Medulla oblongata (tissue), 1 donor: ENCODE measurements at regions not wholly inside any gene's neighbourhood (a gene's known extent, or its start where the extent isn't known, plus 50 kb on each side); places are given as distances from the start of the nearest gene placed in this dataset.

Experiments used
- DNase-seq: peaks from one replicate; pipeline ENCODE4 v3.0.0-alpha.2; 2015; ENCODE audit errors: extremely low spot score

DNA sequence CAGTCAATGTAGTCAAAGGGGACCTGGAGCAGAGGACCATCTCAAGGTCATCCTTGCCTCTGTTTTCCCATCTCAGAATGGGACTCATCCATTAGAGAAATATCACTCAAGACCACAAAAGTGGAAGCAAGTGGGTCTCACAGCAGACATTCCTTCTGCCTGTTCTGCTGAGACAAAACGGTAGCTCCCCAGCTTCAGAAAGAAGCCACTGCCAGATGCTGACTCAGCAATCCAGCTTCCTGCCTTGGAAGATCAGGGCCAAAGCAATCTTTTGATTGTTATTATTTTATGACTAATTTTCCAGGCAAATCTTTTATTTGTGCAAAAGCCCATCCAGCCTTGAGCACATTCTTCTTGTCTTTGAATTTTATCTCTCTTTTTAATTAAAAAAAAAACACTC, 86.8 kb downstream of the CCT6B start:
- DNase-seq, result no peak

DNA sequence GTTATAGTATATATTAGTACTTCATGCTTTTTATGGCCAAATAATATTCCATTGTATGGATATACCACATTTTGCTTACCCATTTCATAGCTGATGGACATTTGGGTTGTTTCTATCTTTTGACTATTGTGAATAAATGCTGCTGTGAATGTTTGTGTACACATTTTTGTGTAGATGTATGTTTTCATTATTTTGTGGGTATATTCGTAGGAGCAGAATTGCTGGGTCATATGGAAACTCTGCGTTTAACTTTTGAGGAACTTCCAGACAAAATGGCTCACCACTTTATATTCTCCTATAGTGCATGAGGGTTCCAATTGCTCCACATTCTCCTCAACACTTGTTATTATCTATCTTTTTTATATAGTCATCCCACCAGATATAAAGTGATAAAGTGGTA, 88.6 kb downstream of the CCT6B start:
- no peak for DNase-seq

DNA sequence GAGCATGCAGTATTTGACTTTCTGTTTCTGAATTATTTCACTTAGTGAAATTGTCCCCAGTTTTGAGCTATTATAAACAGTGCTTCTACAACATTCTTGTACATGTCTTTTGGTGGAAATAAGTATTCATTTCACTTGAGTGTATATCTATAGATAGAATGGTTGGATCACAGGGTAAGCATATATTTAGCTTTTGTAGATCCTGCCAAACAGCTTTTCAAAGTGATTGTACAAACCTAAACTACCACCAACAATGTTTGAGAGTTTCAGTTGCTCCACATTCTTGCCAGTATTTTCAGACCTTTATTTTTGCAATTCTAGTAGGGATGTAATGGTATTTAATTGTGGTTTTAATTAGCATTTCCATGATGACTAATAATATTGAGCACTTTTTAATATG, 91.6 kb downstream of the CCT6B start:
- no peak for DNase-seq

DNA sequence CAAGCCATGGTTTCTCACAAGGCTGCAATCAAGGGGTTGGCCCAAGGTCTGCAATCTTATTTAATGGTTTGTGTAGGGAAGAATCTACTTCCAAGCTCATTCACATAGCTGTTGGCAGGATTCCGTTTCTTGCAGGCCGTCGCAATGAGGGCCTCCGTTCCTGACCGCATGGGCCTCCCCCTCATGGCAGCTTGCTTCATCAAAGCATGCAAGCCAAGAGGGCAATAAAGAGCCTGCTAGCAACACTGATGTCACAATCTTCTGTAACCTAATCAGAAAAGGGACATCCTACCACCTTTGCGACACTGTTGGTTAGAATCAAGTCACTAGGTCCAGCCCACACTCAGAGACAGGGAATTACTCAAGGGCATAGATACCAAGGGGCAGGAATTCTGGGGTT, 95.5 kb downstream of the CCT6B start:
- DNase-seq, result no peak

DNA sequence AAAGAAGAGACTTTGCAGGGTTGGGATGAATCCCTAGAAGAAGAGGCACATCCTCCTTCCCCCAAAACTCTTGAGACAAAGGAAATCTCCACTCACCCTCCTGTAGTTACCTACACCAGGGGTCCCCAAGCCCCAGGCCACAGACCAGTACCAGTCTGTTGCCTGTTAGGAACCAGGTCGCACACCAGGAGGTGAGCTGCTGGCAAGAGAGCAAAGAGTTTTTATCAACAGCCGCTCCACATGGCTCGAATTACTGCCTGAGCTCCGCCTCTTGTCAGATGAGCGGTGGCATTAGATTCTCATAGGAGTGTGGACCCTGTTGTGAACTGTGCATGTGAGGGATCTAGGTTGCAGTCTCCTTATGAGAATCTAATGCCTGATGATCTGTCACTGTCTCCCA, 98.9 kb downstream of the CCT6B start:
- no peak for DNase-seq

DNA sequence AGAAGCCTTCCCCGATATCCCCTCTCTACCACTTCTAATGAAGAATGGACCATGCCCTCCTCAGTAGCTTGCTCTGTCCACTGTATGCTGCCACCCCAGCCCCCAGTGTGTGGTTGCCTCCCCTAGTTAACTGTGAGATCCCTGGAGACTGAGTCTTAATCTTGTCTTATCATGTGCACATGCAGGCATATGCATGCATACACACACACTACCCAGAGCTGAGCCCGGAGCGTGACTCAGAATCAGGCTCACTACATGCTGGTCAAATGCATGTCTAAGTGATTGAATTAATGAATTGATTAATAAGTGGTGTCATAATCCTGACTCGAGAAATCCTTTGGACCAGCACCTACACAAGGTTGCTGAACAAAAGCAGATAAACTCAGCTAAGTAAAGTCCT, 99.4 kb downstream of the CCT6B start:
- no peak for DNase-seq

DNA sequence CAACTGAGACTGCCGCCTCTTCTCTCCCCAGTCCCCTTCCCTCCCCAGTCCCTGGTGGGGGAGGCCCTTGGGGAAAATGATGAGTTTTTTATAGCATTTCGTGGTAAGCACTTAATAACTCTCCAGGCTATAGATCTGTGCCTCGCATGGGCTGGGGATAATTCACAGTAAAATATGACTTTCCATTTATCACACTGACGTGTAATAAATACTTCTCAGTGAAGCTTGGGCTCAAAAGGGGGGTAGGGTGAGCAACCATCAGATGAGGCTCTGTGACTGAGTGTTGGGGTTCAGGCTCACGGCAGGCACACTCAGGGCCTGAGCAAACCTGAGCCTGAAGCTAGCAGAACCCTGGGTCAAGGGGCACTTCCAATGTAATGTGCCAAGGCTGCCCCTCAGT, 101.6 kb downstream of the CCT6B start:
- DNase-seq, result no peak

DNA sequence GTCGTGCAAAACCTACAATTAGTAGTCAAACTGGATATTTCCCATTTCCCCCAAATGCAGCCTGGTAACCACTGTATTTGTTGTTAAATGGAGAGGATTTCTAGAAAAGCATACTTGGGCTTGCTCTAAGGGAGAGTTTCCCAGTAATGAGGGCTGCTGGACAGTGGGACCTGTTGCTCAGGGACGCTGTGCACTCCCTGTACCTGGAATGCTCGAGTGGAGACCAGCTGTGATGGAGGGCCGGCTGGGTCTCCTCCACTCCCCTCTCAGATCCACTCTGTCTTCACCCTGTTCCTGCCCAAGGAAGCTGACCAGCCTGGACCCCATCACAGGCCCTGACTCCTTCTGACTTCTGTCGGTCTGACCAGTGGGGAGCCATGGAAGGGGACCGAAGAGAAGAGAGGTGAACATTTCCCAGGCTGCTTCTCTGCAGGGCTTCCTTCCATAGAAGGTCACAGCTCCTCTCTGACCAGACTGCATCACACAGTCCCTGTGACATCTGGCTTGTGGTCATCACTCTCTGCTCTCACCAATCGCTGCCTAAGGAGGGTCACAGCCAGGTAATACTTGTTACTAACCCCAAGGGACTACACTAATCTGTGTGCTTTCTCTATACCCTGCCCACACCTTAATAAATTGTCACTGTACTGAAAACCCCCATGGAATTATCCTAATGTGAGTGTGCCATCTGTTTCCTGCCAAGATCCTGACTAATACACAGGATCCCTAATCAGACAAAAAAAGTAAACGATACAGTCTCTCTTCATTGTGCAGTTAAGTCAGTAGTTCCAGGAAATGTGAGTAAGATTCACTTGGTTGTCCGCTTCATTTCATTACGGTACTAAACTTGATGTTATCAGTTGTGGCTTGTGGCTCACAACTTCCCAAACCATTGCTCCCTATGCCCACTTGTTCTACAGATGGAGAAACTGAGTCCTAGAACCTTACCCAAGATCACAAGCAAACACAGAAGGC, 102.4 kb downstream of the CCT6B start:
- no peak for DNase-seq

DNA sequence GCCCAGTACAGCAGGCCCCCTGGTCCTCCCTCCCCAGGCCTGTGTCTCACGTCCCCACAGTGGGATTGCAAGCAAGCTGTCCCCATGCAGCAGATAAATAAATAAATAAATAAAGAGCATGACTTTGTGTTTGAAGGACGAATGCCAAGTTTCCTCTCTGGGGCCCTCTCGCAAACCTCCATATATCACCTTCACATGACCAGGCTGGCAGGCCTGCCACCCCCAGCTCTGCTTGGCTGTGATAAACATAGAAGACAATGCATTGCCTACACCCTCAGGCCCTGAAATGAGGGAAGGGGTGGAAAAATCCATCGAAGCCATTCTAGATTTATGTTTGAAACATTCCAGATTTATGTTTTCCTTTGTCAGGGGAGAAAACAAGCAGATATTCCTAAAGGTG, 107.3 kb downstream of the CCT6B start:
- no peak for DNase-seq

DNA sequence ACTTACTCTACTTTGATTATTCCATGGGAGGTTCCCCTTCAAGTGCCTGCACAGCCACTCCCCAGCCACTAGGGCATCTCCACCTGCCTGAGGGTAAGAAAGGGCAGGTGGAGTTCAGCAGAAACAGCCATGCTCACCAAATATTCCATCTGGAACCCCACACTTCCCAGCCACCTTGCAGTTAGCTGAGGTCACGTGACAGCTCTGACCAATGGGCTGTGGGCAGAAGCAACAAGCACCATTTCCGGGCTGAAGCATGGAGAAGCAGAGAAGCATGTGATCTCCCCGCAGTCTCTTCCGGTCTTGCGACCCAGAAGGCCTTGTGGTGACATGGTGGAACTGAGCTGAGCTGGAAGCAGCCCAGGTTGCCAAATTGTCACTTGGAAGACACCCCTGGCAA, 108.6 kb downstream of the CCT6B start:
- no peak for DNase-seq

DNA sequence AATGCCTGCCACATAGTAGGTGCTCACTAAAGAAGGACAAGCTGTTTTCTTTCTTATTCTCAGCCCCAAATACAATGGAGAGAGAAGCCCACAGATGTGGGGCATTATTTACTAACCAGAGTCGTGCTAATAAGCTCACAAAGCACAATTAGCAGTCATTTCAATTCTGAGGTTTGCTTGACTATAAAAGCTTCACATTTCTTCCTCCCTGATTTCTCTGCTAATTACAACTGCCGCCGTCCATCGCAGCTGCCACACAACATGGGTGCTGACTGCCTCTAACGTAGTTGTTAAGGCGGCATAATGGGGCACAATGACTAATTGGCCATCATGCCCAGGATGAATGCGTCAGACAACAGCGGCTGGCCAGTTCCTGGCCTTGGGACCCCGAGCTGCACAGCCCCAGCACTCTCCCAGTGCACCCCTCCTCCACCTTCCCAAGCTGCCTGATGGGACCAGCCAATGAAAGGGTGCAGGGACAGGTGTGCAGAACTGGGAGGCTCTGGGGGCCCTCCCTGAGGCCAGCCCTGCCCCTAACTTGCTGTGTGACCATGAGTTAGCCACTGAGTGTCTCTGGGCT, 109.2 kb downstream of the CCT6B start:
- DNase-seq, result no peak

DNA sequence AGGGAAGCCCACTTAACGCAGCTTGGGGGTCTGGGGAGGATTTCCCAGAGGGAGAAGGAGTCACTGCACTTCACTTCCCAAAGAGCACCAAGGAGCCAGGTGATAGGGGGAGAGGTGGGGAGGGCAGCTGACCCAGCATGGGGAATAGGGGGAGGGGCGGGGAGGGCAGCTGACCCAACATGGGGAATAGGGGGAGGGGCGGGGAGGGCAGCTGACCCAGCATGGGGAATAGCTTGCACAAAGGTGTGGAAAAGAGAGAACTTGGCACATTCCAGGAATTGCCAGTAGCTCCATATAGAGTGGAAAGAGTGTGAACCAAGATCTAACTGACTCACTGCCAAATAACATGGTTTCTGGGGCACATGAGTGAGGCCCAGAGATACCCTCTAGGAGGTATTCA, 110.3 kb downstream of the CCT6B start:
- DNase-seq, result no peak

DNA sequence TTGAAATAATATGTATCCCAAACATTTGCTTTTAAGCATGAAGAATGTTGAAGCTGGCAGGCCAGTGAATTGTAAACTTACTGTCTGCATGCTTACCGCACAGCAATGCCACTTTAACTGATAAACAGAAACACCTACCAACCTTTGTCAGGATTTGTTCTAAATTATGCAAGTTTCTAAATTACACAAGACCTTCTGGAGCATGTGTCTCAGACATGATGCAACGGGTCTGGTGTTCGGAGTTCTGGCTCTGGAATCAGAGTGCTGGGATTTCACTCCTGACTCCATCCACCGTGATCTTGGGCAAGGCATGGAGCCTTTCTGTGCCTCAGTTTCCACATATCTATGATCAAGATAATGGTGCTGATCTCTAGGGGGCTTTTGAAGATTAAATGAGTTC, 111.2 kb downstream of the CCT6B start:
- DNase-seq, result no peak

DNA sequence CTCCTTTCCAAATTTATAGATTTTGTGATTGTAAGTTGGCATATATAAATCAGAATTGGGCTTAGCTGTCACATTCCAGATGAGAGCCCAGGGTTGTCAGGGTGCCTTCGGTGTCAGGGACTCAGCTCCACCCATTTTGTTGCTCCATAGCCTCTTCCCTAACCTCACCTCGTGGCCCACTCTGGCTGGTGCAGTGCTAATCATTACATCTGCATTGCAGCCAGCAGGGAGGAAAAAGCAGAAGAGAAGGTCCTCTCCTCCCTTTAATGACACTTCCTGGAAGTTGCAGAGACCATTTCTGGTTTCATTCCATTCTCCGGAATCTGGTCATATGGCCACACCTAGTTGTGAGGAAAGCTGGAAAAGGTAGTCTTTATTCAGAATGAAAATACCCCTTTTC, 113.3 kb downstream of the CCT6B start:
- DNase-seq, result no peak

DNA sequence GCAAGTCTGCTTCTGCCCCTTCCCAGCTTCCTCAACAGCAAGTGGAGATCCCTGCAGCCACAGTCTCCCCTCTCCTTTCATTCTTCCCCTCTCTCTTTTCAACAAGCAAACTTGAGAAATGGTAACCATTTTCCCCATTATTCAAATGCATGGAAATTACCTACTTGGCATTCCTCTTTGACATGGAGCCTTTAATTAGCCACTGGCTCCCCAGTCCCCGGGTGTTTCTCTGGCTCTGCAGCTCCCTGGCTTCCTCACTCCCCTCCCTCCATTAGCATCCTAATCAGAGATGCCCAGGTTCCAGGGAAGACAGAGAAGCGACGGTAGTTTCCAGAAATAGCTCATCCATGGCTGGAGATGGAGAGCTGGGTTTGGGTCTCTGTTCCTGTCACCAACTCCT, 116.0 kb downstream of the CCT6B start:
- no peak for DNase-seq

DNA sequence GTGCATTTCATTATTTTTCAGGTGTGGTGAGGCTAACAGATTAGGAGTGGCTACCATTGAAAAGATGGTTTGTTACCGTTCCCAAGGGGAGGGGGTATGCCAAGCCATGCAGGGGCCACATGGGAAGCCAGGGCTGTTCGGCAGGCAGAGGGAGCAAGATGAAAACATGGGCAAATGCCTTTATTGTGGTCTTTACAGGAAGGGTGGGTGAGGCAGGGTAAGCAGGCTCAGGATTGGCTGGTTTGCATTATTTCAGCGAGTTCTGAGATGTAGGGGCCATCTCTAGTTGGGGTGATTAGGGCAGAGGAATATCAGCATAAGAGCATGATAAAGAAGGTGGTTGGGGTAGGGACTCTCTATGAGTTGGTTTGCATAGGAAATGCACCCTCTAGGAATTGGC, 117.6 kb downstream of the CCT6B start:
- DNase-seq, result no peak

DNA sequence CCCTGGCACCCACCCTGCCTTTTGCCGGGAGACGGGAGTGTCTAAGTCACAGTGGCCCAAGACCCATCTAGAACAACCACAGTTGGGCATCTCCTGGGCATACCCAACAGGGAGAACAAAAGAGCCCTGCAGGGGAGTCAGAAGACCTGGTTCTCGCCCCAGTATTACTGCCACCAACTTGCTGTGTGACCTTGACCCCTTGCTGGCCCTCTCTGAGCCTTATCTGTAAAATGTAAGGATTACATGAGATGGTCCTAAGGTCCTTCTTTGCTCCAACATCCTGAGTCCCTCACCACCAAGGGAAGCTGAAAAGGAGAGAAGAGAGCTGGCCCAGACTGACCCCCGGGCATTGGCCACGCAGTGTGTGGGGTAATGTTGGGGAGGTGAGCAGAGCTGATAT, 119.0 kb downstream of the CCT6B start:
- no peak for DNase-seq

DNA sequence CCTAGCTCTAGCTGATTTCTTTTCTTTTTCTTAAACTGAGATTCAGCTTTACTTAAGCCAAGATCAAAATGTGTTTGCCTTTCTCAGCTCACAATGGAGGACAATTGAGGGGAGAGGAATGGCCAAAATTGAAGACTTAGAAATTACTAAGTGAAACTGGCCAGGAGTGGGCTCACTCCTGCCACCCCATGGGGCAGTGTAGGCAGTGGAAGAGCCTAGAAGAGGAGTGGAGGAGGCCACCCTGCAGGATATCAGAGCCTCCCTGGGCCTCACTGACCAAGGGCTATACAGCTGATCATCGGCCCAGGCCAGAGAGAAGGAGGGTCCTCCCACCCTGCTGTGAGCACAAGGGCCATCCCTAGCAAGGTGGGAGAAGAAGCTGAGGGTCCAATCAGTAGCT, 119.8 kb downstream of the CCT6B start:
- no peak for DNase-seq

DNA sequence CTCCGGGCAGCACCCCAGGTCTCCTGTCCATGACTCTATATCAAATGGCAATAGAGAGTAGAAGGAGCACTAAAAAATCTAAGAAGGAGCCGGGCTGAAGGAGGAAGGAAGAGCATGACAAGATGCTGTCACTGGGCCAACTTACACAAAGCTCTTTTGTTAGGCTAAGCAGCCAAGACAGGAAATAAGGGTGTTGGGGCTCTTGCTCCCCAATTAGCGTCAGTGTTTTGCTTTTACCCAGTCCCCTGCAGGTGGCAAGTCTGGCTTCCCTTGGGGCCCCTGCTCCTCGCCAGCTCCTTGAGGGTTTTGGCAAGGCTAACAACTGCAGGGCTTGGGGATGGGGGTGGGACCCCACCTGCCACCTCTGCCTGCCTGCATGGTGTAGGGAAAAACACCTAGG, 120.5 kb downstream of the CCT6B start:
- no peak for DNase-seq

DNA sequence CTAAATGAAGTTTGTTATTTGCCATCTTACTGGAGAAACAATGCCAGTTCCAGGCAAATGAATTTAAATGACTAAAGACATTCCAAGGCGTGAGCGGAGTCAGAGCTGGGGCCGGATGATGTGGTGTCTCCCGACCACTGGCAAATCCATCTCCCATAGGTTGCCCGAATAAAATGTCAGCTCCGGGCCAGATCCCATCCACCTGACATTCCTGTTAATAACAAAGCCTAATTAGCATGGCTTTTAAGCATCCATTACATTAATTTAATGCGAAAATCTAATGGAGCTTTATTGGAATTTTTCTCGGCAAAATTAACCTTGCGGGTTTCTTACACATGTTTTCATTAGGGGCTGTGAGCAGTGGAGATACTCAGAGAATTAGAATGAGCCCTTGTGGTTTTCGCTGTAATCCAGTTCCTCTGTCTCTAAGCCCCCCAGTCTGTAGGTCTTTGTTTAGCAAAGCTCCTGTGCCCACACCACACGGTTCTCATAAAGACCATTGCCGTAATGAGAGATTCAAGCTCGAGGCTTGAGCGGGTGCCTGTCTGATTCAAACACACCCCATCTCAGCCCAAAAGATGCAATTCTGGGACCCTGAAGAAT, 123.3 kb downstream of the CCT6B start:
- DNase-seq, result no peak

DNA sequence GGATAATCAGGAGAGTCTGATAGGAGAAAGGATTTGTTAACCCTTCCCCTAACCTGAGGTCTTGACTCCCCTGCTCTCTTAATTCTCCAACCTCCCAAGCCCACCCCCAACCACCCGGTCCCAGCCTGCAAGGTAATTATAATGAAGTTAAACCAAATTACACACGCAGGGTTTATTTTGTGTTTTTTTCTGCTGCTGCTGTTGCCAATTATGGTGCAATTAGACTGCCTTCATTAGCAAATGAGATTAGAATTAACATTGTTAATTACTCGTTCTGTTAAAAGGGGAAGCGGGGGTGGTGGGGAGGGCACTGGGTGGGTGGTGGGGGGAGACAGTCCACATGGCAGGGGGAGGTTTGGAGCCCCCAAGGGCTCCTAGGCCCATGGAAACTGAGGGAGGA, 128.9 kb downstream of the CCT6B start:
- DNase-seq, result no peak

DNA sequence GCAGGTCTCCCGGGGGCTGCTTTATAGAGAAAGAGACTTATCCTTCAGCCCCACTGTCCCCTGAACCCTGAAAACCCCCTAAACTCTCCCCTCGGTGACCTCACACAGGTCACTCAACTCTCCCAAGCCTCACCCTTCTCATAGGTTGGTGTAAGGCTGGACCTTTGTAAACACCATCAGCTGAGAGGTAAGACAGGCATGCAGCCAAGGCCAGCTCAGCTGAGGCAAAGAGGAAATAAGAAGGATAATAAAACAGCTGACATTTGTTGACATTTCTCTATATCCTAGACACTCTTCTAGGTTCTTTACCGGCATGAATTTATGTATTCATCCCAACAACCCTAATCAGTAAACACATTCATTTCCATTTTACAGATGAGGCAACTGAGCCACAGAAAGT, 134.3 kb downstream of the CCT6B start:
- DNase-seq, result no peak

DNA sequence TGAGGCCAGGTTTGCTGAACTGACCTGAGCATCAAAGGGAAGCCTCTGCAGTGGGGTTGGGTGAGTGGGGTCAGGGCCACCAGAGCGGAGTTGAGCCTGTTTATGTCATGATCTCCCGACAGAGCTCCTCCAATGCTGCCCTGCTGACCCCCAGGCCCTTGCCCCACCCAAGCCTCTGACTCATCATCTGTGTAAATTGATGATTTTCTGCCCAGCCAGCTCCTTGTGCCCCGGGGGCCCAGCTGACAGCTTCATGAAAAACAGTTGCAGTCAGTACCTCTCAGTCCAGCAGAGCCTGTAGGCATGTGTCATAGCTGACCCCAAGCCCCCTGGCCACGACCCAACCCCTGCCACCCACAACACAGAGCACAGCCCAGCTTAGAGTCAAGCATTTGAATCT, 134.9 kb downstream of the CCT6B start:
- DNase-seq, result no peak
